HG02642 (cell line): ENCODE measurements at regions not wholly inside any gene's neighbourhood (a gene's known extent, or its start where the extent isn't known, plus 50 kb on each side); places are given as distances from the start of the nearest gene placed in this dataset.
A peak's percentile ranks its signal among the peaks of the same experiment; 100 is the strongest.
"Not testable (repeated sequence)": the region's sequence is repeated elsewhere in the genome, so short reads cannot be mapped to it uniquely, and the experiment has no call there.

ENCODE experiments used
- ATAC-seq: cut with Tn5 transposase; IDR thresholded peaks from one replicate; pipeline ENCODE4 v1.9.1; 2021; ENCODE audit warnings: mild to moderate bottlenecking; ENCODE audit not compliant: unreplicated experiment, poor library complexity

DNA sequence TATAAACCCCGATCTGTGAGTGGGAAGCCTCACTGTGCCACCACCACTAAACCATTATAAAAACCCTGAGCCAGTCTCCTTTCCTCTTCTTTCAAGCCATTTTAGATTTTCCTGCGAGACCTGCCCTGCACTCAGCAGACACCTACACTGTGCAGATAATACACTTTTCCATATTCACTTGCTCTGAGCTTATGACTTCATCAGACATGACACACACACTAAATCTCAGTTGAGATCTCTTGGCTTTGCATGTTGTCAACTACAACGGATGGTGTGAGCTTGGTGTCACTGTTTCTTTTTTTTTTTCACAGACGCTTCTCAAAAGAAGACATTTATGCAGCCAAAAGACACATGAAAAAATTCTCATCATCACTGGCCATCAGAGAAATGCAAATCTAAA lies 839.0 kb downstream of the TMEM121 start:
- ATAC-seq: not testable (repeated sequence)

GRCh38 chr14:106365894-106366293 lies 839.5 kb downstream of the TMEM121 start:
- ATAC-seq: not testable (repeated sequence)

GRCh38 chr14:106366971-106367370 lies 840.6 kb downstream of the TMEM121 start:
- not testable (repeated sequence) for ATAC-seq

DNA sequence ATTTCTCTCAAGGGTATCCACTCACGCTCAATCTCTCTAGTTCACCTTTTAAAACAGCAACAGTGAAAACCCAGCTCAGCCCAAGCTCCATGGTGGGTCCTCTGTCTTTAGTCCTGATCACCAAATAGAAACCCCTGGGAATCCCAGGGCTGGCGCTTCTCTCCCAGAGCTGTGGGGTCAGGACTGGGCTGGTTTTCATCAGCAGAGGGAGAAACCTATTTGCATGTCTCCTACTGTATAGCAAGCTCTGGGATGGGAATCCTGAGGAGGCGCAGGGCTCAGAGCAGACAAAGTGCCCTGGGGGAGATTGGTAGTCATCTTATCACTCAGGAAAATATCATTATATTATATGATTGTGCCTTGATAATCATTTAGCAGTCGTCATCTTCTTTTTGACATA lies 843.1 kb downstream of the TMEM121 start:
- not testable (repeated sequence) for ATAC-seq

DNA sequence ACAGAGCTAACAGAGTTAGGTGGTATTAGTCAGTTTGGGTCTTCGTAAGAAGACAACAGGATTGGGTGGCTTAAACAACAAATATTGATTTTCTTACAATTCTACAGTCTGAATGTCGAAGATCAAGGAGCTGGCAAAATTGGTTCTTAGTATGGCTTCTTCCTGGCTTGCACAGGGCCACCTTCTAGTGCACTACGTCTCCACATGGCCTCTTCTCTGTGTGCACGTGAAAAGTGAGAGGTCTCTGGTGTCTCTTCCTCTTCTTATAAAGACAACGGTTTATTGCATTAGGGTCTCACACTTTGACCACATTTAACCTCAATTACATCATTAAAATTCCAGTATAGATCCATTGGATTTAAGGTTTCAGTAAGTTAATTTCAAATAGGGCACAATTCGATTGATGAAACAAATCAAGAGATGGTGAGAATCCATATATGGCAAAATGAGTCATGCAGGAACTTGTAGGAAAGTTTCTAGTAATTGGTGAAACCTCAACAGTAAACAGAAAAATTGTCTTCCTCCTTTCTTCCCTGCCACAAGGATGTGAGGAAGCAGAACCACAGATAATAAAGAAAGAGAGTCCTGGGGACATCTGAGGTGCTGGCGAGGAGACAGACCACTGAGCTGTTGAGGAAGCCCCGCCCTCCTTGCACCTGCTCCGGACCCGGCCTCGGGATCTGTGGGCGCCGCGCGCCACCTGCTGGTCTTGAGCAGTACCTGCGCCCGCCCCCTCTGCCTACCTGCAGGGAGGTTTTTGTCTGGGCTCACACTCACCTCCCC lies 846.7 kb downstream of the TMEM121 start:
- ATAC-seq: peak; percentile 79

DNA sequence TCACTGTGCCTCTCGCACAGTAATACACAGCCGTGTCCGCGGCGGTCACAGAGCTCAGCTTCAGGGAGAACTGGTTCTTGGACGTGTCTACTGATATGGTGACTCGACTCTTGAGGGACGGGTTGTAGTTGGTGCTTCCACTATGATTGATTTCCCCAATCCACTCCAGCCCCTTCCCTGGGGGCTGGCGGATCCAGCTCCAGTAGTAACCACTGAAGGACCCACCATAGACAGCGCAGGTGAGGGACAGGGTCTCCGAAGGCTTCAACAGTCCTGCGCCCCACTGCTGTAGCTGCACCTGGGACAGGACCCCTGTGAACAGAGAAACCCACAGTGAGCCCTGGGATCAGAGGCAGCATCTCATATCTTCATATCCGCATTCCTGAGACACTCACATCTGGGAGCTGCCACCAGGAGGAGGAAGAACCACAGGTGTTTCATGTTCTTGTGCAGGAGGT lies 847.3 kb downstream of the TMEM121 start:
- not testable (repeated sequence) for ATAC-seq

GRCh38 chr14:106377432-106377831 lies 851.0 kb downstream of the TMEM121 start:
- ATAC-seq: no peak

- ATAC-seq: no peak
These were observed 851.8 kb downstream of the TMEM121 start for GRCh38 chr14:106378191-106378590.

GRCh38 chr14:106380740-106381139 lies 854.4 kb downstream of the TMEM121 start:
- ATAC-seq: no peak

DNA sequence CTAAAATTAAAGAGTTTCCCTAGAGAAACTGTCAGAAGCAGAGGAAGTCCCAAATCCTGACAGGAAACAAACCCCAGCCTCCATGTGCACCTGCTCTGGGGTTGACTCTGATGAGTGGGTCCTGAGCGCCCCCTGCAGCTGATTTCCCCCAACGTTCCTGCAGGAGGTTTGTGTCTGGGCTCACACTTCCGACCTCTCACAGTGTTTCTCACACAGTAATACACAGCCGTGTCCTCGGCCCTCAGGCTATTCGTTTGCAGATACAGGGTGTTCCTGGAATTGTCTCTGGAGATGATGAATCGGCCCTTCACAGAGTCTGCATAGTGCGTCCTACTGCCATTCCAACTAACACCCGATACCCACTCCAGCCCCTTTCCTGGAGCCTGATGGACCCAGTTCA lies 862.8 kb downstream of the TMEM121 start:
- not testable (repeated sequence) for ATAC-seq

DNA sequence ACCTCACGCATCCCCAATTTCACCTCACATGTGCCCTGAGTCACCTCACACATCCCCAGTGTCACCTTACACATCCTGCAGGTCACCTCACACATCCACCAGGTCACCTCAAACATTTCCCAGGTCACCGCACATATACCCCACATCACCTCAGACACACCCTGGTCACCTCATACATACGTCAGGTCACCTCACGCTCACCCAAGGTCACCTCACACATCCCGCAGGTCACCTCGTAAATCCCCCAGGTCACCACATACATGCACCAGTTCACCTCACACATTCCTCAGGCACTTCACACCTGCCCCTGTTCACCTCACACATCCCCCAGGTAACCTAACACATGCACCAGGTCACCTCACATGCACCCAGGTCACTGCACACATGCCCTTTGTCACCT lies 864.0 kb downstream of the TMEM121 start:
- ATAC-seq: no peak

DNA sequence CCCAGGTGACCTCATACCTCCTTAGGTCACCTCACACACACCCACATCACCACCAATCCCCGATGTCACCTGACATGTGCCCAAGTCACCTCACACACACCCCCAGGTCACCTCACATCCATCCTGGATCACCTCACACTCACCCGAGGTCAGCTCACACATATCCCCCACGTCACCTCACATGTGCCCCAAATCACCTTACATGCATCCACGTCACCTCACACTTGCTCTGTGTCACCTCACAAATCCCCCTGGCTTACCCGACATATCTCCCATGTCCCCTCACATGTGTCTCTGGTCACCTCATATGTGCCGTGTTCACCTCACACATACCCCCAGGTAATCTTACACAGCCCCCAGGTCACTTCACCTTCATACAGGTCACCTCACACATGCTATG lies 864.6 kb downstream of the TMEM121 start:
- no peak for ATAC-seq

- ATAC-seq: no peak
These were observed 867.4 kb downstream of the TMEM121 start for GRCh38 chr14:106393742-106394141.

GRCh38 chr14:106395456-106396050 lies 869.2 kb downstream of the TMEM121 start:
- no peak for ATAC-seq

GRCh38 chr14:106396999-106397398 lies 870.6 kb downstream of the TMEM121 start:
- ATAC-seq: no peak

- ATAC-seq: not testable (repeated sequence)
These were observed 872.5 kb downstream of the TMEM121 start for GRCh38 chr14:106398931-106399331.

DNA sequence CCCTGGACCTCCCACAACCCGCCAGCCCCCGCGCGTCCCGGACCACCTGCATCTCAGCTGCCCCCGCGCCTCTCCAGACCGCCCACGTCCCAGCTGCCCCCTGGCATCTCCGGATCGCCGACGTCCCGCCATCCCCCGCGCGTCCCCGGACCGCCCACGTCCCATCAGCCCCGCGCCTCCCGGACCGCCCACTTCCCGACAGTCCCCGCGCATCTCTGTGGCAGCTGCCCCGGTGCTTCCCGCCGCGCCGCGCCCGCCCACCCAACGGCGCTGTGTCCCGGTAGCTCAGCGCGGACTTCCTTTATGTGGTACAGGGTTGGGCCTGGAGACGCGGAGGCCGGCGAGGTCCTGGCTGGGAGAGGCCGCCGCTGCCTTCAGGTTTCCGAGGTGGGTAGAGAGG lies 874.9 kb downstream of the TMEM121 start:
- ATAC-seq: not testable (repeated sequence)

DNA sequence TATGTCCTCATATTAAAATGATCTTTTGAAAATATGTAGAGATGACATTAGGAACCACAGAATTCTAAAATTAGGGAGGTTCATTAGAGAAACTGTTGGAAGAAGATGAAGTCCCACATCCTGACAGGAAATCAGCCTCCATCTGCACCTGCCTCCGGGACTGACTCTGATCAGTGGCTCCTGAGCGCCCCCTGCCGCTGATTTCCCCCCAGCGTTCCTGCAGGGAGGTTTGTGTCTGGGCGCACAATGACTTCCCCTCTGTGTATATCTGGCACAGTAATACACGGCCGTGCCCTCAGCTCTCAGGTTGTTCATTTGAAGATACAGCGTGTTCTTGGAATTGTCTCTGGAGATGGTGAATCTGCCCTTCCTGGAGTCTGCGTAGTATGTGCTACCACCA lies 883.8 kb downstream of the TMEM121 start:
- ATAC-seq: not testable (repeated sequence)

- ATAC-seq: no peak
These were observed 888.1 kb downstream of the TMEM121 start for GRCh38 chr14:106414464-106414863.

GRCh38 chr14:106417224-106418049 lies 891.1 kb downstream of the TMEM121 start:
- peak; percentile 76 for ATAC-seq
